SK-MEL-5 (cell line): ENCODE measurements at regions not wholly inside any gene's neighbourhood (a gene's known extent, or its start where the extent isn't known, plus 50 kb on each side); places are given as distances from the start of the nearest gene placed in this dataset.
A peak's percentile ranks its signal among the peaks of the same experiment; 100 is the strongest.
"Not testable (repeated sequence)": the region's sequence is repeated elsewhere in the genome, so short reads cannot be mapped to it uniquely, and the experiment has no call there.

Source experiments
- DNase-seq: peaks from one replicate; pipeline ENCODE4 v3.0.0-alpha.2; 2016; ENCODE audit warnings: low read depth, low spot score
- in situ Hi-C: cut with HindIII; loops from 2 replicates; pipeline ENCODE4 v1.10.0; 2016; ENCODE audit warnings: low sequenced_read_pairs, high pct_unique_total_duplicates, low pct_unique_long_range_greater_than_20kb

DNA sequence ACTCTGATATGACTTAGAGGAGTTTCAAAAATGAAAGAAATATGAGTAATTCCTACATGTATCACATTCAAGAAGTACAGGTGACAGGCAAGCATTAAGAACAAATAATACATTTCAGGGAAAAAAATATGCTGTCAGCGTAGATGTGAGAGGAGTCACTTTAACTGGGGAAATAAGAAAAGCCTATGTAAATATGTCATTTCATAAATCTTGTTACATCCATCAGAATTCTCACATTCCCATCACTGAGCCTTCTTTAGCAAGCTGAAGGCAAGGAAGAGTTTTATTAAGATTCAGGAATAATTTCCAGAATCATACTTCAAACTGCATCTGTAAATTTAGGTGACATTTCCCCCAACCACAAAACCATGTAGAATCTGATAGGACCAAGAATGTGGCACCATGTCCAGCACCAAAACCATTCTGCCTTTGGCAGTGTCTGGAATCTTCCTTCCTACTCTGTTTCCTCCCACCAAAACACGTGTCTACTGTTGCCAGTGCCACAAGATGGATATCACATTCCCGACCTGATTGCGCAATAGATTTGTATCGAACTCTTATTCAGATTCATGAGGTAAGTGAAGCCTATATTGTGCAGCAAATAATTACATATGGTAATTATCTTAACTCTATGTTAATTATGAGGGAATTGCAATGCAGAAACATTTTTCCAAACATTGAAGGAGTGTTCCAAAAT, 690.9 kb downstream of the ISL1 start:
- in situ Hi-C loops, result no loop called here
- no peak for DNase-seq

DNA sequence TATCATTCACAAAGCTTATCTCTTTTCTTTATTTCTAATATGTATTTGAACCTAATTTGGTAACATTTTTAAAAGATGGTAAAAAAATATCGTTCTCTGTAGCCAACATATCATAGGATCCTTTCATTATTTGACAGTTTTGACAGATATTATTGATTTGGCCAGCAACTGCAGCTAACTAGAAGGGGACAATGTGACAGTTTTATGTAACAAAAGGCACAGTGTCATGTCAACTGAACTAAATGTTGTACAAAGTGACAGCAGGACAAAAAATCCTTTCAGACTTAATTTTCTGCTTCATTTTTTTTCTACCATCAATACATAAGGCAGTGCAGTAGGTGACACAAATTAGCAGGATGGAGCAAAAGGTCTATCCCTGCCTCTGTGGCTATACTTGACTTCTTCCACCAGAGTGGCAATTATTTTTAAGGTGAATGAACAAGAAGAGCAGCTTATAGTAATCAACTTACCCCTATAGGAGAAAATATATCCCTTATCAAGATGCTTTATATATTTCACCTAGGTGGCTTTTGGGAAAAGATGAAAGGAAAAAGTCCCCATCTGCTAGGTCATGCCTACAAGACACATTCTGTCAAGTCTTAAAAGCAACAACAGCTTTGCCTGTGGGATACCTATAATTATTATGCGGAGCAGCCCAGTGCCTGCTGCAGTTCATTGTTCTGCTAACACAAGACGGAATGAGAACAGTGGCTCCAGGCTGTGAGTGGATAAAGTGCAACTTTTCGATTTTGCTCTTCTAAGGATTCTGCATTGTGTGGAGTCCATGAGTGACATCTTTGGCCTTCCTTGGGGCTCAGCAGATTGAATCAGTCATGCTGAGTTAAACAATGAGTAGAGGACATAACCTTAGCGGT, 694.9 kb downstream of the ISL1 start:
- in situ Hi-C loops, result no loop called here
- DNase-seq, result no peak

DNA sequence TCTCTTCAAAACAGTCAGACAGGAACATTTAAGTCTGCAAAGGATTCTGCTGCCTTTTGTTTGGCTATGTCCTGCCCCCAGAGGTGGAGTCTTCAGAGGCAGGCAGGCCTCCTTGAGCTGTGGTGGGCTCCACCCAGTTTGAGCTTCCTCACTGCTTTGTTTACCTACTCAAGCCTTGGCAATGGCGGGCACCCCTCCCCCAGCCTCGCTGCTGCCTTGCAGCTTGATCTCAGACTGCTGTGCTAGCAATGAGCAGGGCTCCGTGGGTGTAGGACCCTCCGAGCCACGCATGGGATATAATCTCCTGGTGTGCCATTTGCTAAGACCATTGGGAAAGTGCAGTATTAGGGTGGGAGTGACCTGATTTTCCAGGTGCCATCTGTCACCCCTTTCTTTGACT, 685.4 kb upstream of the ITGA1 start:
- DNase-seq, in situ Hi-C loops: not testable (repeated sequence)

DNA sequence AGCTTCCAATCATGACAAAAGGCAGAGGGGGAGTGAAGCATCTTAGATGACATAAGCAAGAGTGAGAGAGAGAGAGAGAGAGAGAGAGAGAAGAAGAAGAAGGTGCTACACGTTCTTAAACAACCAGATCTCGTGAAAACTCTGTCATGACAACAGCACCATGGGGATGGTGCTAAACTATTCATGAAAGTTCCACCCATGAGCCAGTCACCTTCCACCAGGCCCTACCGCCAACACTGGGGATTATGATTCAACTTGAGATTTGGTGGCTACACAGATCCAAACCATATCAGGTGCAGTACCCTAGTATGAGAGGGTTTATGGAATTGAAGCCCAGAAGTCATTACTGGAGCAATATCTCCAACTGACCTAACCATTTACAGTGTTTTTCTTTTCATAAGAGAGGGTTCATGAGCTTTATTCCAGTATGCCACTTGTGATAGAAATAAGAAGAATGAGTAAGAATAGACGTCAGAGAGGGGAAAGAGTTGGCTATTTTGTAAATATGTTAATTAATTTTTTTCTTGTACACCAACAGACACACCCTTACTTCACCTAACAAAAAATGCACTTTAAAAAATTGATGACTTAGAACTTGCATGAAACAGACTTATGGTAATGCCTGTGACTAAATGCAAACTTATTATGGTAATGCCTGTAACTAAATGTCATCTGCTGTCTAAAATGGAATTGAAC, 680.4 kb upstream of the ITGA1 start:
- in situ Hi-C loops, result no loop called here
- DNase-seq, result no peak

DNA sequence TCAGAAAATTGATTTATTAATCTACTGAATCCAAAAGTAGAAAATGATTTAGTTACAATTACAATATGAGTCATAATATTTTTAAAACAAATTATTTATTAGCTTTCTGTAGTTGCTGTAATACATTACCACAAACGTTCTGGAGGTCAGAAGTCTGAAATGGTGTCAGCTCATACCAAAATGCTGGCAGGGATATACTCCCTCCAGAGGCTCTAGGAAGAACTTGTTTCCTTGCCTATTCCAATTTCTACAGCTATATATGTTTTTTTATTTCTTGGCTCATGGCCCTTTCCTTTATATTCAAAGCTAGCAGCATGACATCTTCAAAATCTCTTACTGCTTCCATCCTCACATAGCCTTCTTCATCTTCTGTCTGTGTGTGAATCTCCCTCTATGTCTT, 667.9 kb upstream of the ITGA1 start:
- in situ Hi-C loops, result no loop called here
- DNase-seq, result peak; percentile 33

DNA sequence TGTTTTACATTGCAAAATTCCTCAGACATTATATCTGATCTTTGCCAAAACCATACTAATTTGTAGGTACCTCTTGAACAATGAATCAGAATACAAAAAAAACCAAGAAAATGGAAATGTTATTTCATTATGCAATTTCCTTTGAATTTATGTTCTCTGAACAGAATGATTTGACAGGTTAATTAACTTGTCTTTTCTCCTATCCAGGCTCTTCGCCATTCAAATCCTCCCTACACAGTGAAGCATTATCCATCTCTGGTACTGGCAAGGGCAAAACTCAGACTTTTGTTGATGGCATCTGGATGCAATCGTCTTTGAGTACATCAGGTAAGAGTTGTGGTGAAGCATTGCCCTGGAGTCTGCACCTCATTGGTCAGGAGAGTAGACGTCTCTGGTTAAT, 655.7 kb upstream of the ITGA1 start:
- DNase-seq, result no peak
- in situ Hi-C loops, result no loop called here

DNA sequence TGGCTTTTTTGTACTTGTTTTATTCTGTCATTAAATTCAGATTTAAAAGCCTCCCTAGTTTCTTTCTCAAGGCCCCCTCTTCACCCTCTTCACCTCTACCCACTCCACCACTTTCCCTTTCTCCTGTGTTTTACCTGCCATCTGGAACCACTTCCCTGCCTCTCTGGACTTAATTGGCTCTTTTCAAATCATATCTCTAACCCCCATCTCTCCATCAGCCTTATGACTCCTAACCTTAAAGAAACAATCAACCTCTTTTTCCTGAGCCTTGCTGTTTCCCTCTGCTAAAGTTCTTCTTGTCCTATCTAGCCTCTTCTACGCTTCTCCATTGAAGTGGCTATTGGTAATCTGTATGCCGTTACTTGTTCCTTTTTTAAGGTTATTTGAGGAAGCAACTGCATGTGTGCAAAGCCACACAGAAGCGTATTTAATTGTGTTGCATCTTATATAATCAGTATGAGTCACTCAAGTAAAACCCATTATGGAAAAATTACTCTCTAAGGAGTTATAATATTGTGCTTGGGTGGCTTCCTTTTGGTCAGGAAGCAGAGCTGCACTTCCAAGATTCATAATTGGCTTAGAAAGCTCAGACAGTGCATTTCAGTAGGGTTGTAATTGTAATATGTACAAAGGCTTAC, 653.6 kb upstream of the ITGA1 start:
- DNase-seq, result no peak
- in situ Hi-C loops, result no loop called here

DNA sequence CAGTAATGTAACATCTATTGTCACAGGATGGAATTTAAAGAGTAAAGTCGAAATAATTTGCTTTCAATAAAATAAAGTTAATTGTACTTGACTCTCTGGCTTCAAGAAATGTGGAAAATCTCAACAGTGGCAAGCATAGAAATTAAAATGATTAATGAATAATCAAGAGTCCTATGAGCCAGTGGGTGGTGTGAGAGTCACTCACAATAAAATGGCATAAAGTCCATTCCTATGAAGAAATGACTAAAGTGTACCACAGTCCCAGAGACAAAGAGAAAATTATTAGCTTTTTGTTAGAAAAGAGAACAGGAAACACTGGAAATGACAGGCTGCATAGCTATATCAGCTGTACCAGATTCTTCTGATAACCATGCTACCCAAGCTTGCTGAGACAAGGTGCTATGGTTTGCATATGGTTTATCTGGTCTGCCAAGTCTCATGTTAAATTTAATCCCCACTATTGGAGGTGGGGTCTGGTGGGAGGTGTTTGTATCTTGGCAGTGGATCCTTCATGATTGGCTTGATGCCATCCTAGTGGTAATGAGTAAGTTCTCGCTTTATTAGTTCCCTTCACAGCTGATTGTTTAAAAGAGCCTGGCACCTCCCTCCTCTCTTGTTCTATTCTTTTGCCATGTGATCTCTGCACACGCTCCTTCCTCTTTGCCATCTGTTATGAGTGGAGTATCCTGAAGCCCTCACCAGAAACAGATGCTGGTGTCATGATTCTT, 647.7 kb upstream of the ITGA1 start:
- DNase-seq, result no peak
- in situ Hi-C loops, result no loop called here

DNA sequence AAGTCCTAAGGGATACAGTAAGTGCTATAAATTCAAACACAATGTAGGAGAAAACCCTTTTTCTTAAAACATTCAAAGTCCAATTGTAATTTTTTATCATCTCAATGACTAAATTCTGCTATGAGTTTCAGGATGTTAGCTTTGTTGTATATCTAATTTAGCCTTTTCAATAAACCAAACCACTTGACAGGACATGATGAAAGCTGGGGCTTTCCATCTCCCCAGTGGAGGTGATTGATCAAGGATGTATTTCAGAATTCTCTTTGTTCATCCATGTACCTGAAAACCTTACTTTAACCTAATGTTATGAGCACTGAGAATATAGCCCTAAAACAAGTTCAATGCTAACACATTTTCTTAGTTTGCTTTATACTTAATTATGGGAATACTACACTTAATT, 639.0 kb upstream of the ITGA1 start:
- in situ Hi-C loops, result no loop called here
- DNase-seq, result no peak

DNA sequence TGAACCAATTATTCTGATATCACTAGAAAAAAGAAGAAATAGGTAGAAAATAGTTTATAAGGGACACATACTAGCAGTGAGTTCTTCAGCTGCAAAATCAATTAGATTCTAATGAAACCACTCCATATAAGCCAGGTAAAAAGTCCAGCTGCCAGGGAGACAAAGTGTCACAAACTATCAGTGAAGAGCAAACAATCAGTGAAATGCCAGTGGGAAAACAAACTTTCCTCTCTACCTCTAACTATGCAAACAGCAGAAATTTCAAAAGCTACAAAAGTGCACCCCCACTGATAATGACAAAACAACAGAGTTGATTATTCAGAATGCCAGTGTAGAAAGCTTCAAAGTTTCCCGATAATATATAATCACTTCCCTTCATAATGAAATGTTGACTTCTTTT, 637.2 kb upstream of the ITGA1 start:
- DNase-seq, result no peak
- in situ Hi-C loops, result no loop called here

DNA sequence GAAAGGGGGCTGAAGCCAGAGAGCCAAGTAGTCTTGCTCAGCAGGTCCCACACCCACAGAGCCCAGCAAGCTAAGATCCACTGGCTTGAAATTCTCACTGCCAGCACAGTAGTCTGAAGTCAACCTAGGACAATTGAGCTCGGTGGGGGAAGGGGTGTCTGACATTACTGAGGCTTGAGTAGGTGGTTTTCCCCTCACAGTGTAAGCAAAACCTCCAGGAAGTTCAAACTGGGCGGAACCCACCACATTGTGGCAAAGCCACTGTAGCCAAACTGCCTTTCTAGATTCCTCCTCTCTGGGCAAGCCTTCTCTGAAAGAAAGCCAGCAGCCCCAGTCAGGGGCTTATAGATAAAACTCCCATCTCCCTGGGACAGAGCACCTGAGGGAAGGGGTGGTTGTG, 630.9 kb upstream of the ITGA1 start:
- in situ Hi-C loops, DNase-seq: not testable (repeated sequence)

DNA sequence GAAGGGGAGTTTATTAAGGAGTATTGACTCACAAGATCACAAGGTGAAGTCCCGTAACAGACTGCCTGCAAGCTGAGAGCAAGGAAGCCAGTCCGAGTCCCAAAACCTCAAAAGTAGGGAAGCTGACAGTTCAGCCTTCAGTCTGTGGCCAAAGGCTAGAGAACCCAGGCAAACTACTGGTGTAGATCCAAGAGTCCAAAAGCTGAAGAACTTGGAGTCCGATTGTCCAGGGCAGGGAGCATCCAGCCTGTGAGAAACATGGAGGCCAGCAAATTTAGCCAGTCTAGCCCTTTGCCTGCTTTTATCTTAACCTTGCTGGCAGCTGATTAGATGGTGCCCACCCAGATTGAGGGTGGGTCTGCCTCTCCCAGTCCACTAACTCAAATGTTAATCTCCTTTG, 621.9 kb upstream of the ITGA1 start:
- in situ Hi-C loops, result not testable (repeated sequence)

DNA sequence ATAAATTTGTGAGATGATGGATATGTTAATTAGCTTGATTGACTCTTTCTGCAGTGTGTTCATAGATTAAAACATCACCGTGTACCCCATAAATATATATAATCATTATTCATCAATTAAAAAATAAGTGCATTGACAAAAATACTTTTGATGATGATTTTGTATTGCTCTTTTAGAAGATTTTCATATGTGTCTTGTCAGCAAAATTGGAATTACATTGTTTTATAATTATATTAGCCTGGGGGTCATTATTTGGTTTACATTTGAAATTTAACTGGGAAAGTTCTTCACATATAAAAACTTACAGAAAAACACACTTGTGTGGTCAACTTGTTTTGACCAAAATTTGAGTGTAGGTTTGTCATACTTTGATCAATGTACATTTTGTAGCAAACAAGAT, 614.6 kb upstream of the ITGA1 start:
- in situ Hi-C loops, result no loop called here
- no peak for DNase-seq

More for the DNA sequence above, 621.9 kb upstream of the ITGA1 start:
- DNase-seq, result not testable (repeated sequence)

DNA sequence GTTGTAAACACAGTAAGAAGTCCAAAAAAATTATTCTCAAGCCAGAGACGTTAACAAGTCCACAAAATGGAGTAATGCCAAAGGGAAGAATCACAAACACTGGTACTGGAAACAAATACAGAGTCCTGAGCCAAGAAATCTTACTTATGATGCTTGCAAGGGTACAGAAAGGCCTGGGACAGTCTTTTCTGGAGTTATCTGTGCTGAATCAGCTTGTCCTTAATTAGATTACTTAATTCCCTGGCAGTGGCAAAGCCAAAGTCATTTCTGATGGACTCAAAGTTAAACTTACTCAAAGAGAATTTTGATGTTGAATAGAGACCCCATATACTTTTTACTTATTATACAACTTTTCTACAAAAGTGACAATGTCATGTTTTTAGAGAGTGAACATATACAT, 610.5 kb upstream of the ITGA1 start:
- in situ Hi-C loops, result no loop called here
- no peak for DNase-seq

DNA sequence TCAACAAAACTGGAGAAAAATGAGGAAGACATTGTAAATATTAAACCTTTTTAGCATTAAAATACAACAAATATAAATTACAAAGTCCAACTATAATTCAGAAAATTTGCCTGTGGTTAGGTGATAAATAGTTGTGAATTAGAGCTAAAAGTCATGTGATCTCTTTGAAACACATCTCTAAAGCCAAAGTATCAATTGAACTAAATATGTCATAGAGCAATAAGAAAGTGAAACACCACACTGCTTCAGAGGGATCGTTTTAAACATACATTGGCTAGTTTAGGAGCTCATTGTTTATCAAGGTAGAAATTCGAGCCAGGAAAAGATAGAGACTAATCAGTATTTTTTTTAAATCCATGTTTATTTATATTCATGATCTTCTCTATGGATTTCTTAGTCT, 606.3 kb upstream of the ITGA1 start:
- in situ Hi-C loops, result no loop called here
- DNase-seq, result no peak

DNA sequence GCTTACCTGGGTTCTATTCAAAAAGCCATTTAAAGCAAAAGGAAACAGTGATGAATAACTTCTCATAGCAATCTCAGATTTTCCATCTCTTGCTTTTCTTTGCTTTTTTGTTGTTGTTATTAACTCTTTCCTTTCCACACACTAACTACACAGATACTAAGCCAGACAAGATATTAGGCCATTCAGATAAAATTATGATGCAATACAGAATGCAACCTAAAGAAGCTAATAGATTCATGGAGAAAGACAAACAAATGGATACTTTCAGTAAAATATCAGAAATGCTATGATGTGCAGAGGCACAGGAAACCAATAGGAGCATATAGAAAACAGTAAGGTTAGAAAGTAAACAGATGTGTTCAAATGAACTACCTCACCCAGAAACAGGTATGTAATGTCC, 597.0 kb upstream of the ITGA1 start:
- in situ Hi-C loops, result no loop called here
- DNase-seq, result no peak

DNA sequence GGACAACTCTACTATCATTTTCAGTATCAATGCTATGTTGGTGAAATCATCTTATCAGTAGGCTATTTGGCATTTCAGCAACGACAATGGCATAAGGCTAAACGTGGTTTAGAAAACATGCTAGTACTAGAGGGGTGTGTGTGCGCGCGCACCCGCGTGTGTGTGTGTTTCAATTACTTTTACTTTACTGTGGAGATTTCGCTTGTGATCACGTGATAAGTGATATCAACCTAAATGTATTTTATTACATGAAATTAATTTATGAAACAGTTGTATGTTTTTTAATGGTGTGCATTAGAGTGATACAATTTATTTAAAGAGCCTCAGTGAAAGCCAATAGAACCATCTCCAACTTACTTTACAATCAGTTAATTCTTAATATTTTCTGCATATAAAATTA, 587.9 kb upstream of the ITGA1 start:
- no peak for DNase-seq
- in situ Hi-C loops, result no loop called here

DNA sequence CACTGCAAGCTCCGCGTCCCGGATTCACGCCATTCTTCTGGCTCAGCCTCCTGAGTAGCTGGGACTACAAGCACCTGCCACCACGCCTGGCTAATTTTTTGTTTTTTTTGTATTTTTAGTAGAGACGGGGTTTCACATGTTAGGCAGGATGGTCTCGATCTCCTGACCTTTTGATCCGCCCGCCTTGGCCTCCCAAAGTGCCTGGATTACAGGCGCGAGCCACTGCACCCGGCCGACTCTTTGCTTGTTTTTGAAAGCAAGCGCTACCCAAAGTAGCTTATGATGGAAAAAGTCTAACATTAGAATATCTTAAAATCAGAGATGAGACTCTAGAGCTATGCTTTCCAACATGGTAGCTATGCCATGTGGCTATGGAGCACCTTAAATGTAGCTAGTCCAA, 585.5 kb upstream of the ITGA1 start:
- in situ Hi-C loops, result no loop called here
- no peak for DNase-seq
